HG02938 (cell line): ENCODE measurements at regions not wholly inside any gene's neighbourhood (a gene's known extent, or its start where the extent isn't known, plus 50 kb on each side); places are given as distances from the start of the nearest gene placed in this dataset.
A peak's percentile ranks its signal among the peaks of the same experiment; 100 is the strongest.

Source experiments
- ATAC-seq: cut with Tn5 transposase; IDR thresholded peaks from one replicate; pipeline ENCODE4 v1.9.1; 2021; ENCODE audit warnings: mild to moderate bottlenecking, moderate library complexity; ENCODE audit not compliant: unreplicated experiment

GRCh38 chr4:153075836-153076518 is 128.3 kb upstream of the TRIM2 start:
- ATAC-seq, result no peak

- ATAC-seq, result no peak
These were observed 127.4 kb upstream of the TRIM2 start for GRCh38 chr4:153076861-153077260.

GRCh38 chr4:153079857-153080391 is 124.3 kb upstream of the TRIM2 start:
- no peak for ATAC-seq

- no peak for ATAC-seq
These were observed 123.2 kb upstream of the TRIM2 start for GRCh38 chr4:153081006-153081580.

GRCh38 chr4:153081693-153082092 is 122.5 kb upstream of the TRIM2 start:
- no peak for ATAC-seq

GRCh38 chr4:153082322-153083301 is 121.6 kb upstream of the TRIM2 start:
- no peak for ATAC-seq

GRCh38 chr4:153083447-153083947 is 120.7 kb upstream of the TRIM2 start:
- peak; percentile 80 for ATAC-seq

- no peak for ATAC-seq
These were observed 119.8 kb upstream of the TRIM2 start for GRCh38 chr4:153084224-153084979.

- peak; percentile 48 for ATAC-seq
These were observed 119.1 kb upstream of the TRIM2 start for GRCh38 chr4:153084980-153085630.

- ATAC-seq, result no peak
These were observed 116.5 kb upstream of the TRIM2 start for GRCh38 chr4:153087671-153088194.

- no peak for ATAC-seq
These were observed 114.5 kb upstream of the TRIM2 start for GRCh38 chr4:153089742-153090141.

GRCh38 chr4:153090181-153090580 is 114.1 kb upstream of the TRIM2 start:
- no peak for ATAC-seq

- no peak for ATAC-seq
These were observed 113.4 kb upstream of the TRIM2 start for GRCh38 chr4:153090670-153091385.

- no peak for ATAC-seq
These were observed 110.8 kb upstream of the TRIM2 start for GRCh38 chr4:153093396-153093795.

GRCh38 chr4:153093802-153094201 is 110.4 kb upstream of the TRIM2 start:
- no peak for ATAC-seq

GRCh38 chr4:153094435-153094834 is 109.8 kb upstream of the TRIM2 start:
- ATAC-seq, result no peak

- ATAC-seq, result no peak
These were observed 108.6 kb upstream of the TRIM2 start for GRCh38 chr4:153095448-153096204.

GRCh38 chr4:153096344-153096743 is 107.9 kb upstream of the TRIM2 start:
- ATAC-seq, result no peak
